DND-41 (cell line): ENCODE measurements at regions not wholly inside any gene's neighbourhood (a gene's known extent, or its start where the extent isn't known, plus 50 kb on each side); places are given as distances from the start of the nearest gene placed in this dataset.

Experiments used
- ATAC-seq: fragments of 200-7000 bp; cut with Tn5 transposase; 3 replicates; pipeline ENCODE4 v1.9.1; 2021; ENCODE audit warnings: low read depth; ENCODE audit not compliant: insufficient read depth
- DNase-seq: peaks from one replicate; pipeline ENCODE4 v3.0.0-alpha.2; 2020
- H2AFZ ChIP-seq: 2 replicates; pipeline ENCODE4 v1.6.0; 2012; ENCODE audit warnings: low read depth, low read length
- H3K27ac ChIP-seq: 2 replicates; pipeline ENCODE4 v1.5.1; 2012; ENCODE audit warnings: low read length, inconsistent platforms
- H3K27me3 ChIP-seq: fragments of 200-600 bp; sonication (generic); 2 replicates; pipeline ENCODE4 v1.6.0; 2012; ENCODE audit warnings: low read length, mild to moderate bottlenecking, inconsistent platforms; ENCODE audit not compliant: insufficient read depth, poor library complexity
- H3K36me3 ChIP-seq: 2 replicates; pipeline ENCODE4 v1.5.1; 2012; ENCODE audit warnings: low read length, inconsistent platforms; ENCODE audit not compliant: insufficient read depth
- H3K4me1 ChIP-seq: 2 replicates; pipeline ENCODE4 v1.5.1; 2012; ENCODE audit warnings: mild to moderate bottlenecking, low read length; ENCODE audit not compliant: insufficient read depth
- H3K4me2 ChIP-seq: 2 replicates; pipeline ENCODE4 v1.6.0; 2012; ENCODE audit warnings: mild to moderate bottlenecking, moderate library complexity, low read length, inconsistent platforms; ENCODE audit not compliant: insufficient read depth
- H3K4me3 ChIP-seq, 2 experiments: fragments of 200-600 bp in 1 of 2; shearing (Covaris generic) in 1 of 2; 2 replicates each; pipeline ENCODE4 v1.5.1; 2012 to 2016; ENCODE audit warnings: inconsistent platforms in 2 of 2, low read length in 2 of 2, mild to moderate bottlenecking in 2 of 2, low read depth in 1 of 2, moderate library complexity in 1 of 2
- H3K79me2 ChIP-seq: 2 replicates; pipeline ENCODE4 v1.6.0; 2012; ENCODE audit warnings: low read length, inconsistent platforms; ENCODE audit not compliant: insufficient read depth
- H3K9ac ChIP-seq: 2 replicates; pipeline ENCODE4 v1.6.0; 2012; ENCODE audit warnings: low read depth, mild to moderate bottlenecking, inconsistent platforms, low read length, moderate library complexity
- H3K9me3 ChIP-seq: 2 replicates; pipeline ENCODE4 v1.5.1; 2012; ENCODE audit warnings: low read length, moderate library complexity, mild to moderate bottlenecking, inconsistent platforms; ENCODE audit not compliant: insufficient read depth, severe bottlenecking
- H4K20me1 ChIP-seq: 2 replicates; pipeline ENCODE4 v1.6.0; 2012; ENCODE audit warnings: low read length; ENCODE audit not compliant: insufficient read depth
- EZH2 ChIP-seq: IDR thresholded peaks from 3 replicates; pipeline ENCODE4 v1.6.1; 2012; ENCODE audit warnings: borderline replicate concordance, low read depth, mild to moderate bottlenecking, moderate library complexity, low read length, inconsistent platforms; ENCODE audit not compliant: severe bottlenecking
- TF ChIP-seq, protein P1 (sequence below): IDR thresholded peaks from 2 replicates; pipeline ENCODE4 v1.5.1; 2012; ENCODE audit warnings: borderline replicate concordance, low read length, moderate library complexity, mild to moderate bottlenecking; ENCODE audit not compliant: poor library complexity, severe bottlenecking; ENCODE audit errors: extremely low read depth

DNA sequence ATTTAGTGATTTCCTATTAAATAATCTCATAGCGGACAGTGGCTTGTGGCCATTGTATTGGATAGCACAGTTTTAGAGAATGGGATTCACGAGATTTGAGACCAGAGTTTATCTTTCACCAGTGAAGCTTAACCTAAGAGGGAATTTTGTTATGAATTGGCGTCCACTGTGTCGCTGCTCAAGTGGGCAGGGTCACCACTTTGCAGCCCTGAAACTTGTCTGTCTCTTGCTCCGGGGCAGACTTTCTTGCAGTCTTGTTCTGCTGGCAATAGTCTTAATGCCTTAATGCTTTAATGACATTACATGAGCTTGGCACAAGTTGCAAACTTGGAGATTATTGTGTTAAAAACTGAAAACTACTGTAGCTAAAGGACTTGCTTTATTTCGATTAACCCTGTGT is 72.8 kb upstream of the PPM1H start:
- no peak for TF ChIP-seq EZH2
- TF ChIP-seq, protein P1, sequence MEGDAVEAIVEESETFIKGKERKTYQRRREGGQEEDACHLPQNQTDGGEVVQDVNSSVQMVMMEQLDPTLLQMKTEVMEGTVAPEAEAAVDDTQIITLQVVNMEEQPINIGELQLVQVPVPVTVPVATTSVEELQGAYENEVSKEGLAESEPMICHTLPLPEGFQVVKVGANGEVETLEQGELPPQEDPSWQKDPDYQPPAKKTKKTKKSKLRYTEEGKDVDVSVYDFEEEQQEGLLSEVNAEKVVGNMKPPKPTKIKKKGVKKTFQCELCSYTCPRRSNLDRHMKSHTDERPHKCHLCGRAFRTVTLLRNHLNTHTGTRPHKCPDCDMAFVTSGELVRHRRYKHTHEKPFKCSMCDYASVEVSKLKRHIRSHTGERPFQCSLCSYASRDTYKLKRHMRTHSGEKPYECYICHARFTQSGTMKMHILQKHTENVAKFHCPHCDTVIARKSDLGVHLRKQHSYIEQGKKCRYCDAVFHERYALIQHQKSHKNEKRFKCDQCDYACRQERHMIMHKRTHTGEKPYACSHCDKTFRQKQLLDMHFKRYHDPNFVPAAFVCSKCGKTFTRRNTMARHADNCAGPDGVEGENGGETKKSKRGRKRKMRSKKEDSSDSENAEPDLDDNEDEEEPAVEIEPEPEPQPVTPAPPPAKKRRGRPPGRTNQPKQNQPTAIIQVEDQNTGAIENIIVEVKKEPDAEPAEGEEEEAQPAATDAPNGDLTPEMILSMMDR: no peak
- no peak overlapping the region for H3K4me2 ChIP-seq

DNA sequence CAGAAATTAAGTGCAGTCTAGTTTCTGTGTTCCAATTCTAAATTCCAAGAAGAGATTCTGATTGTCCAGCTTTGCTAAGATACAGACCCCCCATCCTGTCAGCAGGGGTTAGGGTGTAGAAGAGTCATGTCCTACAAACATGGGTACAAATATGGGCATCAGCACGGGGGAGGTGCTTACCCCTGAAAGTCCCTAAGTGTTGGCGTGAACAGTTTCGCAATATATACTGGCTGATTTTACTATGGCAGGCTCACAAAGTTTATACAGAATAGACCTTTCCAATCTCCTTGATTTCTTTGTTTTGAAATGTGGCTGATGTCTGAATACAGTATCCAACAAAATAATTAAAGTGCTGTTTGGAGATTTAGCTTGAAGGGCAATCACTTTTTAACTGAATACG is 71.6 kb upstream of the PPM1H start:
- H2AFZ ChIP-seq: no peak overlapping the region
- H3K27me3 ChIP-seq: no peaks in the 10 kb centered on the region

More for the DNA sequence above, 72.8 kb upstream of the PPM1H start:
- ATAC-seq (no peak), DNase-seq (no peak)
- H3K27ac ChIP-seq: no peak overlapping the region
- no peak overlapping the region for H3K4me3 ChIP-seq
- no peaks in the 10 kb centered on the region for H3K9me3 ChIP-seq
- no peaks in the 10 kb centered on the region for H3K27me3 ChIP-seq
- no peaks in the 10 kb centered on the region for H3K4me1 ChIP-seq
- no peaks in the 10 kb centered on the region for H4K20me1 ChIP-seq
- no peaks in the 10 kb centered on the region for H3K79me2 ChIP-seq
- no peaks in the 10 kb centered on the region for H3K36me3 ChIP-seq
- H3K9ac ChIP-seq: no peak overlapping the region
- no peak overlapping the region for H2AFZ ChIP-seq

DNA sequence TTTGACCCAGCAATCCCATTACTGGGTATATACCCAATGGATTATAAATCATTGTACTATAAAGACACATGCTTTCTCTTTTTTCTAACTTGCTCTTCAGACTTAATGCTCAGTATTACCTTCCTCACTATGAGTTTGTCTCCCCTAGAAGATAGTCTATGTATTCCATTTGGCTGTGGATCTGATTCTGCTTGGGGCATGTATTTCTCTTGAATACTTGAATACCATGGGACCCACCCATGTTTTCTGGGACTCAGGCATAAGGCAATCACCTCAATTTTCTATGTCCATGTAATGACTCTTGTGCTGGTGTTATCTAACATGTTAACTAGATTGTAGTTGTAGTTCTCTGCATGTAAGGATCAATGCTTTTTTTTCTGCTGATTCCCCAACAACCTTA is 70.4 kb upstream of the PPM1H start:
- ATAC-seq: no peak

More for the DNA sequence above, 71.6 kb upstream of the PPM1H start:
- Histone ChIP-seq H3K36me3 (no peaks in the 10 kb centered on the region), H3K9me3 (no peaks in the 10 kb centered on the region), H4K20me1 (no peaks in the 10 kb centered on the region), H3K9ac (no peak overlapping the region), H3K4me2 (no peak overlapping the region), H3K4me1 (no peaks in the 10 kb centered on the region), H3K4me3 (no peak overlapping the region), H3K79me2 (no peaks in the 10 kb centered on the region), H3K27ac (no peak overlapping the region)
- DNase-seq (no peak), ATAC-seq (no peak)
- TF ChIP-seq, protein P1: no peak
- TF ChIP-seq EZH2: no peak

More for the DNA sequence above, 70.4 kb upstream of the PPM1H start:
- Histone ChIP-seq H3K36me3 (no peaks in the 10 kb centered on the region), H3K4me1 (no peaks in the 10 kb centered on the region), H3K9ac (no peak overlapping the region), H3K4me2 (no peak overlapping the region), H3K27ac (no peak overlapping the region), H4K20me1 (no peaks in the 10 kb centered on the region), H3K79me2 (no peaks in the 10 kb centered on the region), H2AFZ (no peak overlapping the region), H3K4me3 (no peak overlapping the region), H3K9me3 (no peaks in the 10 kb centered on the region), H3K27me3 (peaks cover 2% of the 10 kb centered on the region)
- TF ChIP-seq, protein P1: no peak
- no peak for TF ChIP-seq EZH2
- no peak for DNase-seq
